Tongue (tissue), 1 donor: ENCODE measurements at regions not wholly inside any gene's neighbourhood (a gene's known extent, or its start where the extent isn't known, plus 50 kb on each side); places are given as distances from the start of the nearest gene placed in this dataset.
"Not testable (repeated sequence)": the region's sequence is repeated elsewhere in the genome, so short reads cannot be mapped to it uniquely, and the experiment has no call there.

Experiments
- DNase-seq: peaks from one replicate; pipeline ENCODE4 v3.0.0-alpha.2; 2015

- no peak for DNase-seq
Measured at GRCh38 chr14:44453433-44454171, 53.5 kb downstream of the FSCB start.

DNA sequence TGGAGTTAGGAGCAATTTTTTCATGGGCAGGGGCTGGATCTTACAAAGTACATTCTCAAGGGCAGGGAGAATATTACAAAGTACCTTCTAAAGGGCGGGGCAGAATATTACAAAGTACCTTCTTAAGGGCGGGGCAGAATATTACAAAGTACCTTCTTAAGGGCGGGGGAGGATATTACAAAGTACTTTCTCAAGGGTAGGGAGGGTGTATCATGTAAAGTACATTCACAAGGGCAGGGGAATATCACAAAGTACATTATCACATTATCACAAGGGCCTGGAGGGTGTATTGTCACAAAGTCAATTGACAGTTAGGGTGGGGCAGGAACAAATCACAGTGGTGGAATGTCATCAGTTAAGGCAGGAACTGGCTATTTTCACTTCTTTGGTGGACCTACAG is 56.9 kb downstream of the FSCB start:
- not testable (repeated sequence) for DNase-seq

DNA sequence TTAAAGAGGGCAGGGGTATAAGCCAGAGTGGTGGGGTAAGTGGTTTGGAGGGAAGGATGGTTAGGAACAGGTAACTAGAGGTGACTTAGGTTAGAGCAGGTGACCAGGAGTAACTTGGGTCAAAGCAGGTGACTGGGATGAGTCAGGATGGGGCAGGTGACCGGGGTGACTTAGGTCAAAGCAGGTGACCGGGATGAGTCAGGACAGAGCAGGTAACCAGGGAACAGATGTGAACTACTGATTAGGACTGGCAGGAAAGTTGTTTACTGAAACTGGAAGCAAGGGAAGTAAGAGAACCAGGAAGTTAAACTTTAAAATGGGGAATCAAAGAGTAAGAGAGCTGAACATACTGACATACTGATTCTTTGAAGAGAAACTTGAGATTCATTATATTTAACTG is 57.4 kb downstream of the FSCB start:
- no peak for DNase-seq

DNA sequence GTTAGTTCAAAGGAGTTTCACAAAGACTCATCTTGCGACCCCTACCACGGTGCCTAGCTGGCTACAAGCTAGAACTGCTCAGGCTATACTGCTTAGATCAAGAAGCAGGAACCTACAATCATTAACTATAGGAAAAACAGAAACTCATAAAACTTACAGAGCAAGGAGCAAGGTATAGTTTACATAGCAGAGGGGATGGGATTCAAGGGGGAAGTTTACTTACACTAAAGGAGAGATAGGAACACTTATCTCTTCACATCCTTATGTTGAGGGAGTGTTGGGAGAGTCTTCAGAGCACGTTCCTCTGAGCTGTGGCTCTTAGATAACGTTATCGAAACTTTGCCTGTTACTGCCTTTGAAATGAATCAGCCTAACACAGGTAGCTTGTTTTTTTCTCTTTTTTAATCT is 58.1 kb downstream of the FSCB start:
- DNase-seq = no peak

- no peak for DNase-seq
Measured at GRCh38 chr14:44446965-44447364, 60.1 kb downstream of the FSCB start.

DNA sequence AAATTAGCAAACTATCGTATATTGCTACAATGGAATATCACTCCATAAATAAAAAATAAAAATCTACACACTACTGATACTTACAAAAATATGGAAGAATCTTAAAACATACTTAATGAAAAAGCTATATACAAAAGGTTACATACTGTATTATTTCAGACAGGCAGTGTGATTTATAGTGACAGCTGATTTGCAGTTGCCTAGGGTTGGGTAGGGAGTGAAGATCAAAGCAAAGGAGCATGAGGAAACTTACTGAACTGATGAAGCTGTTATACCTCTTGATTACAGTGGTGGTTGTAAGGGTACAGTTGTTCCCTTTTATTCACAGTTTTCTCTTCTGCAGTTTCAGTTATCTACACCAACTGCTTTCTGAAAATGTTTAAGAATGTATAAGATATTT is 62.6 kb downstream of the FSCB start:
- DNase-seq = no peak

GRCh38 chr14:44438936-44439335 is 68.1 kb downstream of the FSCB start:
- DNase-seq = no peak

DNA sequence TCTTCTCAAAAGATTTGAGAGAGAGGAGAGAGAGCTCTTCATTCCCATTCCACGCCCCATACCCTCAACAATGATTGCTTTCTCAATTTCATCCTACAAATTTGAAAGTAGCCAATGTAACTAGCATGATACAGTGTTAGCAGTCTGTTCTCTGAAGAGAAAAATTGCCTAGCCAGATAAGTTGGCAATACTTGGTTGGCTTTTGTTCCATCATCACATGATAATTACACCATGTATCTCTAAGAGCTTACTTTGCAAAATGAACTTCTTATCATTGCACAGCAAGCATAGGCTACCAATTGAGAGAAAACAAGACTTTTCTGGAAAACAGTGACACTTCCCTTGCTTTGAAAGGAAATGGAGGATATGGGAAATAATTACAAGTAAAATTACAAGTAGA is 68.9 kb downstream of the FSCB start:
- no peak for DNase-seq

GRCh38 chr14:44436458-44436857 is 70.6 kb downstream of the FSCB start:
- DNase-seq = no peak

DNA sequence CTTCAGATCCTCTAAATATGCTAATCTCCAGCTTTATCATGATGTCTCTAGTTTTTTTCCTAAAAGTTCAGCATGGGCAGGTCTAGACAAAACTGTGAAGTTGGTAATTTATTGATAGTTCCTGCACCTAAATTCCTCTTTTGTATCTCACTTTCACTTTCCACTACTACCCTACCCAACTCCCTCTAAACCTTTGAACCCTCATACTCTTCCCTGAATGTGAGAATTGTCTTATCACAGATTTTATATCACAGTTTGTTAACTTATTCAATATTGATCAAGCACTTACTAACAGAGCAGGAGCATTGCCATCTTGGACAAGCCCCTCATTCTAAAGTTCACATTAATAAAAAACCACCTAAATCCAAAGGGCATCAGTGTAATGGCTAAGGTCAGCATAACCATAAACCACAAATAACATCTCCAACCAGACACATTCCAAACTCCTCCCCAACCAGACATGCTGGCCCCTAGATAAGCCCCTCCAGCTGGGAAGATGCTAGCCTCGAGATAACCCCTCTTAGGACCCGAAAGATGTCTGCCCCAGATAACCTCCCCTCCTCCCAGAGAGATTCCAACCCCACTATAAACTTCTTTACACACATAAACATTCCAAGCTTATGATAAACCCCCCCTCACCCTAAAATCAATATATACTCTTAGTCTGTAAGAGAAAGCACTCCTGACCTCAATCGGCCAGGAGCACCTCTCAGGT is 78.7 kb downstream of the FSCB start:
- no peak for DNase-seq

DNA sequence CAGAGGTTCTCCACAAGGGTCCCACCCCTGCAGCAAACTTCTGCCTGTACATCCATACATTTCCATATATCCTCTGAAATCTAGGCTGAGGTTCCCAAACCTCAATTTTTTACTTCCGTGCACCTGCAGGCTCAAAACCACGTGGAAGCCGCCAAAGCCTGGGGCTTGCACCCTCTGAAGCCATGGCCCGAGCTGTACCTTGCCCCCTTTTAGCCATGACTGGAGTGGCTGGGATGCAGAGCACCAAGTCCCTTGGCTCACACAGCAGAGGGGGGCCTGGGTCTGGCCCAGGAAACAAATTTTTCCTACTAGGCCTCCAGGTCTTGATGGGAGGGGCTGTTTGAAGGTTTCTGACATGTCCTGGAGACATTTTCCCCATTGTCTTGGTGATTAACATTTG is 84.4 kb downstream of the FSCB start:
- no peak for DNase-seq

GRCh38 chr14:44420226-44420625 is 86.9 kb downstream of the FSCB start:
- peak; percentile 3 for DNase-seq

GRCh38 chr14:44418856-44419255 is 88.2 kb downstream of the FSCB start:
- DNase-seq = no peak

GRCh38 chr14:44417809-44418208 is 89.3 kb downstream of the FSCB start:
- no peak for DNase-seq

- no peak for DNase-seq
Measured at GRCh38 chr14:44414646-44415045, 92.4 kb downstream of the FSCB start.

DNA sequence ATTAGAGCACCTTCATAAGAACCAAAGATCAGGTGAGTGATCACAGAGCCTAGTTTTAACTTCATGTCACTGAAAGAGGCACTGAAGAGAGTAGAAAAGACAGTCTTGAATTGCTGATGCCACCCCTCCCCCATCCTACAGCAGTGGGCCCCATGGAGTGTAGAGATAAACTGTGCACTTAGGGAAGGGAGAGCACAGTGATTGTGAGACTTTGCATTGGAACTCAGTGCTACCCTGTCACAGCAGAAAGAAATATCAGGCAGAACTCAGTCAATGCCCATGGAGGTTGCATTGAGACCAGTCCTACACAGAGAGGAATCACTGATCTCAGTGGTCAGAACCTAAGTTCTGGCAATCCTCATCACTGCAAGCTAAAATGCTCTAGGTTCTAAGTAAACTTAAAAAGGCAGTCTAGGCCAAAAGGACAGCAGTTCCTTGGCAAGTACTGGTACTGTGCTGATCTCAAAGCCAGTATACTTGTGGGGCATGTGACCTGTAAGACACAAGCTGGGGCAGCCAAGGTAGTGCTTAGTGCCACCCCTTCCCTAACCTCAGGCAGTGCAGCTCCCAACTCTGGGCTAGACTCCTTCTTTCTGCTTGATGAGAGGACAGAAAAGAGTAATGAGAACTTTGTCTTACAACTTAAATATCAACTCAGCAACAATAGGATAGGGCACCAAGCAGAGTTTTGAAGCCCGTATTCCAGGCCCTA is 94.1 kb downstream of the FSCB start:
- no peak for DNase-seq

DNA sequence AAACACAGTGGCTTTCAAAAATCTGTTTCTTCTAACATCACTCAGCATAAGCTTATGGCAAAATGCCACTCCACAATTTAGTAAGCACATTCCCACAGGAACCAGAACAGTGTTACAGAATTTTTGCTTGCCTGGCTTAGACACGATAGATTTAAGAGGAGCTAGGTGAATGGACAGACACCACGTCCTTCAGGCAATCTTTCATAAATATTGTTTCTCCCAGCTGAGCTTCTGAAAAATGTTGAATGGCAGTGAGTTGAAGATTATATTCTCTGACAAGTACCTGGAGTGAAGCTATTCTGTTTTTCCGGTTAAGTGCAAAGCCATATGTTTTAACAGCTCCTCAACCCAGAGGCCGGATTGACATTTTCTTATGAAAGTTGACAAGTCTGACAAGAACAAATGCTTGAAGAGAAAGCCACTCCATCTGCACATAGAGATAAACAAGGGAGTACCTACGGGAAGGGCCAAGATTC is 102.0 kb downstream of the FSCB start:
- peak; percentile 32 for DNase-seq

GRCh38 chr14:44404599-44404998 is 102.5 kb downstream of the FSCB start:
- peak; percentile 7 for DNase-seq

- DNase-seq = peak; percentile 46
Measured at GRCh38 chr14:44404036-44404435, 103.0 kb downstream of the FSCB start.

DNA sequence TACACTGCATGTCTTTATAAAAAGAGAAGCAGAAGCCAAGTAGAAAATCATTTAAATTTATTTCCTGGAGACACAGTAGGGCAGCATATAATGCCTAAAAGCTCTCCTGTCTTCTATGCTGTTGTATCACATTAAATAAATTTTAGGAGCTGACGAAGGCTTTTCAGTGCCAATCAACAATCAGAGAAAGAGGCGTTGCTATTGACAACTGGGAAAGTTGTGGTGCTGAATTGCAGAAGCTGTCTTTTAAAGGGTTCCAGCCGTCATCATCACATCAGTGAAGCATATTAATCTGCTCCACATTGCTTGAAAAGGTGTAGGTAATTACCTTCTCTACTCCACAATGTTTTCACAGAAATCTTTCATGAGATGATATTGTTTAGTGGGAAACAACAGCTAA is 103.9 kb downstream of the FSCB start:
- peak; percentile 12 for DNase-seq

- no peak for DNase-seq
Measured at GRCh38 chr14:44396226-44396625, 110.9 kb downstream of the FSCB start.

DNA sequence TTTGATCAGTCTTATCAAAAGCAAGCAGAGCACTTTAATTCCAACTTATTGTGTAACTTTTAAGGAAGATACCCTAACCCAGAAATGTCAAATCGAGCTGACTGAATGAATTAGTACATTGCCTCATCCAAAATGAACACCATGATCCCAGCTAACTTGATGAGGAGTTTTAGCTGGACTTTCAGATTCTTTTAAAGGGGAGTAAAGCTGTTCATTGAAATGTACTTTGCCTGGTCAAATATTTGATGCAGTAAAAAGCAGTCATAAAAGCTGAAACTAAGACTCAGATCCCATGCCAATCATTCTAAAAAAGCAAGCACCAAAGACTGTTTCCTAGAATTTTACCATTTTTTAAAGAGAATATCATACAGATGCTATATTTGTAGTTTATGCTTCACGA is 114.1 kb downstream of the FSCB start:
- no peak for DNase-seq

- DNase-seq = peak; percentile 17
Measured at GRCh38 chr14:44388306-44388705, 118.8 kb downstream of the FSCB start.
